ENCODE measurements at regions not wholly inside any gene's neighbourhood (a gene's known extent, or its start where the extent isn't known, plus 50 kb on each side); places are given as distances from the start of the nearest gene placed in this dataset.

DNA sequence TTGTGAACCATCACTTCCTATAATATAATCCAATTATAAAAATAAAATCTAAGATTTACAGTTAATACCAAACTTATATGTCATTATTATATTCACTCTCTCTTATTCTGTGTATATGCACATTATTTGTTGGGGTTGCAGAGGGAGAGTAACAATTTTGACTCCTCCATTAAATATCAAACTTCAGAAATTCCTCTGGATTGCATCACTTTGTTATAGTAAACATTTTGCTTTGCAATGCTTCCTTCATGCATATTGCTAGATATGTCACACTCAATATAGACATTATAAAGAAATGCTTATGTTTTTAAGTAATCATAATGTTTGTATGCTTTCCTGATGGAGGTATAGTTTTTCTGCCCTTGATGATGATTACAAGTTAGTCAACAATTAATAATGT, 999.0 kb upstream of the ADGRL2 start (continued):
- TF ChIP-seq, protein P1, sequence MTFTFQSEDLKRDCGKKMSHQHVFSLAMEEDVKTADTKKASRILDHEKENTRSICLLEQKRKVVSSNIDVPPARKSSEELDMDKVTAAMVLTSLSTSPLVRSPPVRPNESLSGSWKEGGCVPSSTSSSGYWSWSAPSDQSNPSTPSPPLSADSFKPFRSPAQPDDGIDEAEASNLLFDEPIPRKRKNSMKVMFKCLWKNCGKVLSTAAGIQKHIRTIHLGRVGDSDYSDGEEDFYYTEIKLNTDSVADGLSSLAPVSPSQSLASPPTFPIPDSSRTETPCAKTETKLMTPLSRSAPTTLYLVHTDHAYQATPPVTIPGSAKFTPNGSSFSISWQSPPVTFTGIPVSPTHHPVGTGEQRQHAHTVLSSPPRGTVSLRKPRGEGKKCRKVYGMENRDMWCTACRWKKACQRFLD (CRISPR knock-in tag; IDR thresholded peaks at IDR 0.05; ENCODE audit: borderline replicate concordance): no peak

DNA sequence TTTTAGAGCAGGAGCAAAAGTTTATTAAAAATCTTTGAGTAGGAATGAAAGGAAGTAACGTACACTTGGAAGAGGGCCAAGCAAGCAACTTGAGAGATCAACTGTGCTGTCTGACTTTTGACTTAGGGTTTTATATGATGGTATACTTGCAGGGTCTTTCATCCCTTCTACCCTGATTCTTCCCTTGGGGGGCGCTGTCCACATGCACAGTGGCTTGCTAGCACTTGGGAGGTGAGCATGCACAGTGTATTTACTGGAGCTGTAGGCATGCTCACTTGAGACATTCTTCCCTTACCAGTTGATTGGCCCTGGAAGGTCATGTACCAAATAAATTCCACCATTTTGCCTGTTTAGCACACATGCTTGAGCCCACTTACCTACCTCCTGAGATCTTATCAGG, 1001.3 kb upstream of the ADGRL2 start:
- Histone ChIP-seq H3K4me2 (ENCODE audit: low read depth, low read length) (no peak overlapping the region), H3K9me3 (ENCODE audit: low read length) (peaks cover 59% of the 10 kb centered on the region), H3K4me1 (ENCODE audit: insufficient read depth, low read length) (no peaks in the 10 kb centered on the region), H4K20me1 (ENCODE audit: insufficient read depth, low read length) (no peaks in the 10 kb centered on the region), H3K36me3 (replicated peaks in 1 of 2; ENCODE audit: control insufficient read depth in 1 of 2, insufficient read depth in 2 of 2, low read length in 2 of 2) (no peaks in the 10 kb centered on the region), H2AFZ (ENCODE audit: low read length) (no peak overlapping the region), H3K27ac (ENCODE audit: extremely low read length, insufficient read depth, low read length) (no peak overlapping the region), H3K79me2 (ENCODE audit: insufficient read depth, low read length) (no peaks in the 10 kb centered on the region), H3K9ac (ENCODE audit: insufficient read depth, low read depth, low read length) (no peak overlapping the region), H3K4me3 (replicated peaks in 1 of 3; ENCODE audit: insufficient read depth in 1 of 3, low read depth in 2 of 3, low read length in 3 of 3) (no peak overlapping the region), H3K27me3 (ENCODE audit: control insufficient read depth in 1 of 2, insufficient read depth in 2 of 2, low read length in 2 of 2) (no peaks in the 10 kb centered on the region)
- TF ChIP-seq, protein P2, sequence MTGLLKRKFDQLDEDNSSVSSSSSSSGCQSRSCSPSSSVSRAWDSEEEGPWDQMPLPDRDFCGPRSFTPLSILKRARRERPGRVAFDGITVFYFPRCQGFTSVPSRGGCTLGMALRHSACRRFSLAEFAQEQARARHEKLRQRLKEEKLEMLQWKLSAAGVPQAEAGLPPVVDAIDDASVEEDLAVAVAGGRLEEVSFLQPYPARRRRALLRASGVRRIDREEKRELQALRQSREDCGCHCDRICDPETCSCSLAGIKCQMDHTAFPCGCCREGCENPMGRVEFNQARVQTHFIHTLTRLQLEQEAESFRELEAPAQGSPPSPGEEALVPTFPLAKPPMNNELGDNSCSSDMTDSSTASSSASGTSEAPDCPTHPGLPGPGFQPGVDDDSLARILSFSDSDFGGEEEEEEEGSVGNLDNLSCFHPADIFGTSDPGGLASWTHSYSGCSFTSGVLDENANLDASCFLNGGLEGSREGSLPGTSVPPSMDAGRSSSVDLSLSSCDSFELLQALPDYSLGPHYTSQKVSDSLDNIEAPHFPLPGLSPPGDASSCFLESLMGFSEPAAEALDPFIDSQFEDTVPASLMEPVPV (CRISPR knock-in tag; IDR thresholded peaks at IDR 0.05): no peak
- no peak for TF ChIP-seq MLLT10 (CRISPR knock-in tag; IDR thresholded peaks at IDR 0.05)
- TF ChIP-seq ZNF615 (CRISPR knock-in tag; IDR thresholded peaks at IDR 0.05; ENCODE audit: borderline replicate concordance): no peak
- no peak for TF ChIP-seq ZBTB42 (CRISPR knock-in tag; IDR thresholded peaks at IDR 0.05)
- TF ChIP-seq ZBTB38 (CRISPR knock-in tag; IDR thresholded peaks at IDR 0.05): no peak
- TF ChIP-seq JDP2 (CRISPR knock-in tag; IDR thresholded peaks at IDR 0.05; ENCODE audit: borderline replicate concordance): no peak
- TF ChIP-seq ZNF253 (CRISPR knock-in tag; IDR thresholded peaks at IDR 0.05; ENCODE audit: borderline replicate concordance): no peak
- ChIA-PET CTCF (ENCODE audit: low intra/inter-chr PET ratio, low total read pairs) (no interaction called here), POLR2A (no interaction called here)
- DNase-seq (ENCODE audit: low spot score): no peak
- WGBS (ENCODE audit: low lambda C conversion rate): 45% methylated on average over 1 of the region's 2 CpGs
- intact Hi-C loops (cut with micrococcal nuclease; ENCODE audit: unreplicated experiment): no loop called here
- ATAC-seq: no peak
- BruUV-seq (replicated peaks): no TSS peak
- FAIRE-seq: no peak
- in situ Hi-C loops (cut with HindIII; ENCODE audit: extremely low pct_ligation_motif_present, low pct_unique_long_range_greater_than_20kb): no loop called here

Data from HepG2 (cell line).